ENCODE measurements at regions not wholly inside any gene's neighbourhood (a gene's known extent, or its start where the extent isn't known, plus 50 kb on each side); places are given as distances from the start of the nearest gene placed in this dataset.

GRCh38 chr6:15044948-15045347 lies 200.9 kb upstream of the JARID2 start:
- H2AFZ ChIP-seq (ENCODE audit: low read length), result no peak overlapping the region
- H3K23me2 ChIP-seq (ENCODE audit: insufficient read length, low read depth, low read length, poor library complexity, severe bottlenecking), result no peaks in the 10 kb centered on the region
- no CpG with 5 or more reads among the region's 2 CpGs for WGBS (ENCODE audit: extremely low coverage, insufficient read length, low lambda C conversion rate)
- no peak overlapping the region for H3T11ph ChIP-seq (ENCODE audit: low read length)
- Mint-ChIP-seq H3K9me3 (no peaks in the 10 kb centered on the region; a peak in 1 of 5 replicates), H3K4me3 (no peak overlapping the region), H3K4me1 (peaks cover 21 to 25% of the 10 kb centered on the region in 2 experiments), H3K36me3 (ENCODE audit: insufficient read depth in 1 of 3, low read depth in 3 of 3) (no peaks in the 10 kb centered on the region; a peak in 2 of 7 replicates), H3K27ac (no peak overlapping the region), H3K27me3 (ENCODE audit: low read depth) (0 out of 2 replicates have a peak, but pooled peaks cover 2% of the 10 kb centered on the region)
- no peak overlapping the region for H2BK5ac ChIP-seq (ENCODE audit: insufficient read length, low read length)
- no peak overlapping the region for H3K9ac ChIP-seq (ENCODE audit: extremely low read depth, insufficient read length, low read length)
- H3K27me3 ChIP-seq (ENCODE audit: insufficient read depth, low read length), result no peaks in the 10 kb centered on the region
- H2BK20ac ChIP-seq (ENCODE audit: low read depth, low read length, poor library complexity, severe bottlenecking), result no peak overlapping the region
- H3K4ac ChIP-seq (ENCODE audit: low read depth, low read length), result no peak overlapping the region
- no peak overlapping the region for H3K27ac ChIP-seq (ENCODE audit: insufficient read length, low read depth, low read length)
- H3K4me2 ChIP-seq (ENCODE audit: insufficient read depth, insufficient read length, low read length), result no peak overlapping the region
- no peaks in the 10 kb centered on the region for H4K20me1 ChIP-seq (ENCODE audit: control insufficient read depth, insufficient read depth, insufficient read length)
- H4K8ac ChIP-seq (replicated peaks; ENCODE audit: insufficient read length, low read depth, low read length), result no peak overlapping the region
- no peak overlapping the region for H3K23ac ChIP-seq (ENCODE audit: insufficient read length, low read depth, low read length)
- no peaks in the 10 kb centered on the region for H3K79me1 ChIP-seq (ENCODE audit: insufficient read depth, low read depth, low read length, poor library complexity, severe bottlenecking)
- no peak overlapping the region for H3K56ac ChIP-seq (ENCODE audit: insufficient read length, low read depth, low read length)
- H4K91ac ChIP-seq (ENCODE audit: insufficient read length, low read depth, low read length), result no peak overlapping the region
- no peak overlapping the region for H2BK120ac ChIP-seq (ENCODE audit: low read depth, low read length, poor library complexity, severe bottlenecking)
- no peaks in the 10 kb centered on the region for H3K9me3 ChIP-seq (ENCODE audit: control insufficient read depth, low read depth, low read length)
- H3K4me1 ChIP-seq (ENCODE audit: insufficient read depth, low read length), result peaks cover 5% of the 10 kb centered on the region; the same call in 1 of the 2 replicates
- no peak for DNase-seq
- TF ChIP-seq CTCF (conservative IDR thresholded peaks at IDR 0.05), result no peak
- H3K18ac ChIP-seq (ENCODE audit: insufficient read length, low read depth, low read length), result no peak overlapping the region
- no peak overlapping the region for H2BK15ac ChIP-seq (ENCODE audit: low read depth, low read length)
- no peaks in the 10 kb centered on the region for H3K79me2 ChIP-seq (ENCODE audit: insufficient read depth, low read length)
- H2BK12ac ChIP-seq (ENCODE audit: insufficient read length, low read depth, low read length), result no peak overlapping the region
- H4K5ac ChIP-seq (ENCODE audit: insufficient read length, low read depth, low read length), result no peak overlapping the region
- no peak overlapping the region for H2AK5ac ChIP-seq (ENCODE audit: insufficient read length, low read length)
- H3K14ac ChIP-seq (ENCODE audit: insufficient read depth, low read length), result no peak overlapping the region
